GM23248 (cell line): ENCODE measurements at regions not wholly inside any gene's neighbourhood (a gene's known extent, or its start where the extent isn't known, plus 50 kb on each side); places are given as distances from the start of the nearest gene placed in this dataset.
A peak's percentile ranks its signal among the peaks of the same experiment; 100 is the strongest.
"Not testable (repeated sequence)": the region's sequence is repeated elsewhere in the genome, so short reads cannot be mapped to it uniquely, and the experiment has no call there.

ENCODE experiments used
- DNase-seq: peaks from one replicate; pipeline ENCODE4 v3.0.0-alpha.2; 2015
- H2AFZ ChIP-seq: fragments of 200-600 bp; sonication (generic); 2 replicates; pipeline ENCODE4 v1.6.1; 2016; ENCODE audit warnings: antibody characterized with exemption
- H3F3A ChIP-seq: fragments of 200-600 bp; sonication (generic); 2 replicates; pipeline ENCODE4 v1.6.1; 2016; ENCODE audit warnings: mild to moderate bottlenecking, antibody characterized with exemption, mixed run types; ENCODE audit not compliant: insufficient read depth
- H3K27ac ChIP-seq: fragments of 200-600 bp; sonication (generic); 2 replicates; pipeline ENCODE4 v1.5.1; 2016; ENCODE audit warnings: mild to moderate bottlenecking
- H3K27me3 ChIP-seq: fragments of 200-600 bp; sonication (generic); replicated peaks from 2 replicates; pipeline ENCODE4 v1.6.1; 2016; ENCODE audit warnings: mild to moderate bottlenecking; ENCODE audit not compliant: insufficient read depth
- H3K36me3 ChIP-seq: fragments of 200-600 bp; sonication (generic); 2 replicates; pipeline ENCODE4 v1.6.1; 2016; ENCODE audit warnings: low read depth, mild to moderate bottlenecking
- H3K4me1 ChIP-seq: fragments of 200-600 bp; sonication (generic); 2 replicates; pipeline ENCODE4 v1.6.1; 2016; ENCODE audit warnings: mild to moderate bottlenecking; ENCODE audit not compliant: insufficient read depth
- H3K4me2 ChIP-seq: fragments of 200-600 bp; sonication (generic); one replicate; pipeline ENCODE4 v1.6.1; 2016; ENCODE audit warnings: mild to moderate bottlenecking; ENCODE audit not compliant: unreplicated experiment
- H3K4me3 ChIP-seq: fragments of 200-600 bp; sonication (generic); 2 replicates; pipeline ENCODE4 v1.5.1; 2016; ENCODE audit warnings: mild to moderate bottlenecking
- H3K79me2 ChIP-seq: fragments of 200-600 bp; sonication (generic); 2 replicates; pipeline ENCODE4 v1.6.1; 2016; ENCODE audit warnings: mild to moderate bottlenecking; ENCODE audit not compliant: insufficient read depth
- H3K9ac ChIP-seq: fragments of 200-600 bp; sonication (generic); 2 replicates; pipeline ENCODE4 v1.6.1; 2016; ENCODE audit warnings: mild to moderate bottlenecking
- H3K9me2 ChIP-seq: fragments of 200-600 bp; sonication (generic); 2 replicates; pipeline ENCODE4 v1.6.1; 2016; ENCODE audit warnings: mixed run types, mild to moderate bottlenecking, moderate library complexity; ENCODE audit not compliant: insufficient read depth
- H3K9me3 ChIP-seq: fragments of 200-600 bp; sonication (generic); one replicate; pipeline ENCODE4 v1.6.1; 2017; ENCODE audit warnings: low read depth
- H4K20me1 ChIP-seq: fragments of 200-600 bp; sonication (generic); 2 replicates; pipeline ENCODE4 v1.6.0; 2016; ENCODE audit not compliant: insufficient read depth
- EZH2 ChIP-seq: fragments of 200-600 bp; sonication (generic); IDR thresholded peaks from 2 replicates; pipeline ENCODE4 v1.6.1; 2018; ENCODE audit warnings: antibody characterized with exemption, mild to moderate bottlenecking; ENCODE audit not compliant: insufficient read depth, poor library complexity, severe bottlenecking
- EZH2phosphoT487 ChIP-seq: fragments of 200-600 bp; sonication (generic); IDR thresholded peaks from 2 replicates; pipeline ENCODE4 v1.6.1; 2018; ENCODE audit warnings: antibody characterized with exemption, moderate library complexity, mild to moderate bottlenecking, low read depth; ENCODE audit not compliant: insufficient read depth
- WGBS, 2 experiments: methylation state at CpG; one replicate each; pipeline ENCODE4 v1.1.6; 2015 to 2017; ENCODE audit warnings: low lambda C conversion rate in 2 of 2, low coverage in 1 of 2; ENCODE audit errors: missing lambda C conversion rate in 2 of 2; 5-methylcytosine and 5-hydroxymethylcytosine counted together
- in situ Hi-C: fragments of 300-500 bp; cut with MboI; formaldehyde crosslinking; loops from 2 replicates; pipeline ENCODE4 v1.15.0; 2020

GRCh38 chr14:71246539-71246938, 339.3 kb downstream of the PCNX1 start:
- Histone ChIP-seq H3K4me3 (no peak overlapping the region), H2AFZ (no peak overlapping the region), H3K36me3 (no peaks in the 10 kb centered on the region), H3K27ac (no peak overlapping the region), H3F3A (peaks cover 41% of the 10 kb centered on the region), H3K27me3 (no peaks in the 10 kb centered on the region), H3K4me1 (peaks cover 52% of the 10 kb centered on the region), H3K9me3 (no peaks in the 10 kb centered on the region), H3K9ac (no peak overlapping the region), H4K20me1 (no peaks in the 10 kb centered on the region), H3K79me2 (no peaks in the 10 kb centered on the region), H3K9me2 (no peaks in the 10 kb centered on the region), H3K4me2 (no peak overlapping the region)
- no peak for TF ChIP-seq EZH2phosphoT487
- no peak for TF ChIP-seq EZH2
- DNase-seq: no peak
- WGBS, 2 experiments: 35% methylated on average over 1 of the region's 1 CpG
- in situ Hi-C loops: no loop called here

DNA sequence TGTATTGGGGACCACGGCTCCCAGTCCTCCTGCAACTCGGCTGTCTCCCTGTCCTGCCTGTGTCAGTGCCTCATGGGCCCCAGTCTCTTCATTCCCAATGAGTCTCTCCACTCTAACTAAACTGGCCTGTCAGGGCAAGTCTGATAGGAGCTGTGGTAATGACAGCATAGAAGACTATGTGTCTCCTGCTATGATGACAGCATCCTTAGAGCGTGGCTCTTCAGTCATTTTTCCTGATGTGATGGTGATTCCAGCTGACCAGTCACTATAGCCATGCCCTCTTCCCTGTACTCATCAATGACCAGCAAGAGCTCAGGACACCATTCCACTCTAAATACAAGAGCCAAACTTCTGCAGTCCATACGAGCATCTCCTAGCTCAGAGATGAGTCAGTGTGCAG, 339.8 kb downstream of the PCNX1 start:
- Histone ChIP-seq H3F3A (peaks cover 36% of the 10 kb centered on the region), H3K9me2 (no peaks in the 10 kb centered on the region), H3K79me2 (no peaks in the 10 kb centered on the region), H3K9ac (no peak overlapping the region), H3K4me1 (peaks cover 46% of the 10 kb centered on the region), H3K27ac (no peak overlapping the region), H4K20me1 (no peaks in the 10 kb centered on the region), H3K4me2 (no peak overlapping the region), H2AFZ (no peak overlapping the region), H3K9me3 (no peaks in the 10 kb centered on the region), H3K36me3 (no peaks in the 10 kb centered on the region), H3K4me3 (no peak overlapping the region), H3K27me3 (no peaks in the 10 kb centered on the region)
- 45 to 56% methylated on average over 4 of the region's 4 CpGs for WGBS, 2 experiments
- TF ChIP-seq EZH2 (no peak), EZH2phosphoT487 (no peak)
- peak; percentile 58 for DNase-seq
- in situ Hi-C loops: no loop called here

DNA sequence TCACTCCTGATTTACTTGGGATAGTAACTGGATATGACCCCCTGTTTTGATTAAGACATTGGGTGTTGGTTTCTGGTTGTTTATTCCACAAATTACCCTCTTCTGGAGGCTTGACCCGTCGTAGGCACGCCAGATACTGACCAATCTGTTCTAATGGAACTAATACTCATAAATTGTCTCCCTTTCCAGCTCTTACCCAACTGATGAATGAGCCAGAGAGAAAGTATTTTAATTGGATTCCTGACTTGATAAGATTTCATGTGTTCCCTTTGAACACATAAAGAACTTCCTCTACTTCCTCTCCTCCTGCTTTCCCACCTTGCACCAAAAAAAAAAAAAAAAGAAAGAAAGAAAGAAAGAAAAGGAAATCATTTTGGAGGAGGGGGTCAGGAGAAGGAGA, 340.9 kb downstream of the PCNX1 start:
- Histone ChIP-seq H3K9ac (no peak overlapping the region), H3K79me2 (no peaks in the 10 kb centered on the region)

GRCh38 chr14:71250347-71250746, 343.1 kb downstream of the PCNX1 start:
- 68 to 74% methylated on average over 2 of the region's 2 CpGs for WGBS, 2 experiments
- in situ Hi-C loops: no loop called here

More for the DNA sequence above, 340.9 kb downstream of the PCNX1 start:
- Histone ChIP-seq H3K4me3 (no peak overlapping the region), H3K27ac (no peak overlapping the region), H3K36me3 (no peaks in the 10 kb centered on the region), H3K9me3 (no peaks in the 10 kb centered on the region), H3K4me2 (no peak overlapping the region), H3K9me2 (no peaks in the 10 kb centered on the region), H3K27me3 (no peaks in the 10 kb centered on the region), H4K20me1 (no peaks in the 10 kb centered on the region), H3F3A (peaks cover 27% of the 10 kb centered on the region), H3K4me1 (peaks cover 35% of the 10 kb centered on the region), H2AFZ (no peak overlapping the region)
- in situ Hi-C loops: no loop called here
- 43 to 52% methylated on average over 3 of the region's 3 CpGs for WGBS, 2 experiments
- peak; percentile 53 for DNase-seq
- TF ChIP-seq EZH2phosphoT487: no peak
- no peak for TF ChIP-seq EZH2

DNA sequence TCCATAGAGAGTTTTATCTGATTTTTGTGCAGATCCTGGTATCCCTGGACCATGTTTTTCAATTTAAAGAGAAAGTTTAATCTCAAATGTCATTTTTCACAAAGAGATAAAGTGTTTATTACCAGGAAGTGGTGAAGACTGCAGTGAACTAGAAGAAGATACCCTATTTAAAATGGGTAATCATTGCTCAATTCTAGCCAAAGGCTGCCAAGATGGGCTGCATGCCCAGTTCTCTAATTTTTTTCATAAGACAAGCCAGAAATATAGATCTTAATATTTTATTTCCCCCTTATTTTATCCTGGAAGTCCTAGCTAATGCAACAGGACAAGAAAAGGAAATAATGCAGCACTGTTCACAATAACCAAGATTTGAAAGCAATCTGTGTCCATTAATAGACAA, 343.5 kb downstream of the PCNX1 start:
- no peak for DNase-seq
- H3K9ac ChIP-seq: no peak overlapping the region
- H3K4me1 ChIP-seq: peaks cover 18% of the 10 kb centered on the region
- H4K20me1 ChIP-seq: no peaks in the 10 kb centered on the region
- no peak overlapping the region for H3K4me3 ChIP-seq
- in situ Hi-C loops: no loop called here
- TF ChIP-seq EZH2 (no peak), EZH2phosphoT487 (no peak)
- H2AFZ ChIP-seq: no peak overlapping the region
- H3F3A ChIP-seq: peaks cover 8% of the 10 kb centered on the region; the same call in 1 of the 2 replicates
- H3K9me2 ChIP-seq: no peaks in the 10 kb centered on the region
- no peaks in the 10 kb centered on the region for H3K79me2 ChIP-seq
- H3K27me3 ChIP-seq: no peaks in the 10 kb centered on the region
- H3K36me3 ChIP-seq: no peaks in the 10 kb centered on the region
- H3K27ac ChIP-seq: no peak overlapping the region
- H3K9me3 ChIP-seq: no peaks in the 10 kb centered on the region
- no peak overlapping the region for H3K4me2 ChIP-seq

More at GRCh38 chr14:71250347-71250746, 343.1 kb downstream of the PCNX1 start:
- Histone ChIP-seq H3K4me3 (no peak overlapping the region), H3K9ac (no peak overlapping the region), H4K20me1 (no peaks in the 10 kb centered on the region), H3K9me2 (no peaks in the 10 kb centered on the region), H3K79me2 (no peaks in the 10 kb centered on the region), H3K27me3 (no peaks in the 10 kb centered on the region), H3K9me3 (no peaks in the 10 kb centered on the region), H2AFZ (no peak overlapping the region), H3K27ac (no peak overlapping the region), H3F3A (peaks cover 9% of the 10 kb centered on the region; the same call in 1 of the 2 replicates), H3K36me3 (no peaks in the 10 kb centered on the region), H3K4me1 (peaks cover 18% of the 10 kb centered on the region), H3K4me2 (no peak overlapping the region)
- DNase-seq: no peak
- TF ChIP-seq EZH2 (no peak), EZH2phosphoT487 (no peak)

DNA sequence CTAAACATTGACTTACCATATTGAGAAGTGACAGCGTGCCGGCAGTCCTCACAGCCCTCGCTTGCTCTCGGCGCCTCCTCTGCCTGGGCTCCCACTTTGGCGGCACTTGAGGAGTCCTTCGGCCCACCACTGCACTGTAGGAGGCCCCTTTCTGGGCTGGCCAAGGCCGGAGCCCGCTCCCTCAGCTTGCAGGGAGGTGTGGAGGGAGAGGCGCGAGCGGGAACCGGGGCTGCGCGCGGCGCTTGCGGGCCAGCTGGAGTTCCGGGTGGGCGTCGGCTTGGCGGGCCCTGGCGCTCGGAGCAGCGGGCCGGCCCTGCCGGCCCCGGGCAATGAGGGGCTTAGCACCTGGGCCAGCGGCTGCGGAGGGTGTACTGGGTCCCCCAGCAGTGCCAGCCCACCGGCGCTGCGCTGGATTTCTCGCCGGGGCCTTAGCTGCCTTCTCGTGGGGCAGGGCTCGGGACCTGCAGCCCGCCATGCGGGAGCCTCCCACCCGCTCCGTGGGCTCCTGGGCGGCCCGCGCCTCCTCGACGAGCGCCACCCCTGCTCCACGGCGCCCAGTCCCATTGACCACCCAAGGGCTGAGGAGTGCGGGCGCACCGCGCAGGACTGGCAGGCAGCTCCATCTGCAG, 346.9 kb downstream of the PCNX1 start:
- H3K9me3 ChIP-seq, H3K79me2 ChIP-seq, H3K27ac ChIP-seq, H3F3A ChIP-seq, DNase-seq, H4K20me1 ChIP-seq, H3K36me3 ChIP-seq, H3K9me2 ChIP-seq, H3K4me1 ChIP-seq, in situ Hi-C loops, H3K27me3 ChIP-seq: not testable (repeated sequence)
- Histone ChIP-seq H2AFZ (peak overlapping the region; percentile 75), H3K4me2 (peak overlapping the region; percentile 86), H3K4me3 (peak overlapping the region; percentile 66), H3K9ac (peak overlapping the region; percentile 66)
- 59 to 77% methylated on average over 35 to 37 of the region's 53 CpGs for WGBS, 2 experiments
